ENCODE measurements at regions not wholly inside any gene's neighbourhood (a gene's known extent, or its start where the extent isn't known, plus 50 kb on each side); places are given as distances from the start of the nearest gene placed in this dataset.

- TF ChIP-seq POLR2AphosphoS5 (IDR thresholded peaks at IDR 0.05) (no peak), EP300 (IDR thresholded peaks at IDR 0.05) (no peak), POLR2A (IDR thresholded peaks at IDR 0.05) (no peak)
- TF ChIP-seq, protein P1, sequence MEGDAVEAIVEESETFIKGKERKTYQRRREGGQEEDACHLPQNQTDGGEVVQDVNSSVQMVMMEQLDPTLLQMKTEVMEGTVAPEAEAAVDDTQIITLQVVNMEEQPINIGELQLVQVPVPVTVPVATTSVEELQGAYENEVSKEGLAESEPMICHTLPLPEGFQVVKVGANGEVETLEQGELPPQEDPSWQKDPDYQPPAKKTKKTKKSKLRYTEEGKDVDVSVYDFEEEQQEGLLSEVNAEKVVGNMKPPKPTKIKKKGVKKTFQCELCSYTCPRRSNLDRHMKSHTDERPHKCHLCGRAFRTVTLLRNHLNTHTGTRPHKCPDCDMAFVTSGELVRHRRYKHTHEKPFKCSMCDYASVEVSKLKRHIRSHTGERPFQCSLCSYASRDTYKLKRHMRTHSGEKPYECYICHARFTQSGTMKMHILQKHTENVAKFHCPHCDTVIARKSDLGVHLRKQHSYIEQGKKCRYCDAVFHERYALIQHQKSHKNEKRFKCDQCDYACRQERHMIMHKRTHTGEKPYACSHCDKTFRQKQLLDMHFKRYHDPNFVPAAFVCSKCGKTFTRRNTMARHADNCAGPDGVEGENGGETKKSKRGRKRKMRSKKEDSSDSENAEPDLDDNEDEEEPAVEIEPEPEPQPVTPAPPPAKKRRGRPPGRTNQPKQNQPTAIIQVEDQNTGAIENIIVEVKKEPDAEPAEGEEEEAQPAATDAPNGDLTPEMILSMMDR (IDR thresholded peaks at IDR 0.05) = no peak
- Histone ChIP-seq H3K36me3 (no peaks in the 10 kb centered on the region), H3K27ac (no peak overlapping the region), H3K4me1 (no peaks in the 10 kb centered on the region), H3K9me3 (no peaks in the 10 kb centered on the region), H3K4me3 (no peak overlapping the region), H3K27me3 (no peaks in the 10 kb centered on the region)
- no peak for DNase-seq
- intact Hi-C loops (cut with DNase I; ENCODE audit: low total_unique reads) = no loop called here
These were observed 506.3 kb upstream of the RAG2 start for GRCh38 chr11:37104380-37104779.

DNA sequence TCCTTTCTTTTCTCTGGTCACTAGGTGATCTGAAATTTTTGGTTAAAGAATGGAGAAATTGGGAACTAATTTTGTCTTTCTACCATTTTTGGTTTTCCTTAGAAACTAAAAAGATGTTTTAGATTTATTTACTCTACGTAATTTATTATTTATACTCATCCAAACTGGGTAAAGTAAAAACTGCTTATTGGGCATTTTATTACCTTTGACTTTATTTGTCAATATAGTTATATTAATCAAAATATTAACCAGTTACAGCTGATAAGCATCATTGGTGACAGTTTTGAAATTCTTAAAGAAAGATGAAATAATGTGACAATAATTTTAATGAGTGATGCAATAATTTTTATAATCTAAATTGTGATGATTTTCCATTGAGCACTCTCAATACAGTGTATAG is 502.0 kb upstream of the RAG2 start:
- H3K4me3 ChIP-seq = no peak overlapping the region
- no peaks in the 10 kb centered on the region for H3K9me3 ChIP-seq
- DNase-seq = no peak
- WGBS, 5 donors = 84 to 92% (median 92%) methylated on average over 1 of the region's 1 CpG
- H3K4me1 ChIP-seq = no peaks in the 10 kb centered on the region
- no peaks in the 10 kb centered on the region for H3K36me3 ChIP-seq
- no peak overlapping the region for H3K27ac ChIP-seq
- intact Hi-C loops (cut with DNase I; ENCODE audit: low total_unique reads) = no loop called here
- no peaks in the 10 kb centered on the region for H3K27me3 ChIP-seq
- TF ChIP-seq EP300 (IDR thresholded peaks at IDR 0.05) (no peak), POLR2AphosphoS5 (IDR thresholded peaks at IDR 0.05) (no peak), POLR2A (IDR thresholded peaks at IDR 0.05) (no peak)
- TF ChIP-seq, protein P1 (IDR thresholded peaks at IDR 0.05) = no peak

GRCh38 chr11:37092487-37092886 is 494.5 kb upstream of the RAG2 start:
- Histone ChIP-seq H3K4me1 (no peaks in the 10 kb centered on the region), H3K27me3 (no peaks in the 10 kb centered on the region), H3K9me3 (no peaks in the 10 kb centered on the region), H3K27ac (no peak overlapping the region), H3K36me3 (no peaks in the 10 kb centered on the region), H3K4me3 (no peak overlapping the region)
- DNase-seq = no peak
- WGBS, 5 donors = 73 to 84% (median 78%) methylated on average over 2 of the region's 2 CpGs
- intact Hi-C loops (cut with DNase I; ENCODE audit: low total_unique reads) = no loop called here
- TF ChIP-seq POLR2A (IDR thresholded peaks at IDR 0.05) (no peak), EP300 (IDR thresholded peaks at IDR 0.05) (no peak), POLR2AphosphoS5 (IDR thresholded peaks at IDR 0.05) (no peak)
- TF ChIP-seq, protein P1 (IDR thresholded peaks at IDR 0.05) = no peak

DNA sequence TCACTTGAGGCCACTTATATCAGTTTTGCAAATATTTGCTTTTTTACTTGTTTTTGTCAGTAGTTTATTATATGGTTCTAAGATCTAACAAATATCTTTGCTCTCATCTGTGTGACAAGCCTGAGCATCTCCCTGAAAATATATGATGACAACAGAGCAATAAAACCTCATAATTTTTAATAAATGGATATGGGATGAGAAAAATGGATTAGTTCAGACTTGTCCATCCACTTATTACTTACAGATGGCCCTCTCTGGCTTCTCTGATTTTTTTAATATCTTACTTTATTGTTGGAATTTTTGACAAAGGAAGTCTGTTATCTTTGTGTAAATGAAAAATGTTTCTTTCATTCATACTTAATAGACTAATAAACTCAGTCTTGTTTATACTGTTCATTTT is 491.4 kb upstream of the RAG2 start:
- DNase-seq = no peak
- no peak for TF ChIP-seq EP300 (IDR thresholded peaks at IDR 0.05)
- no peak for TF ChIP-seq POLR2AphosphoS5 (IDR thresholded peaks at IDR 0.05)
- TF ChIP-seq, protein P1 (IDR thresholded peaks at IDR 0.05) = no peak
- TF ChIP-seq POLR2A (IDR thresholded peaks at IDR 0.05) = no peak
- Histone ChIP-seq H3K27ac (no peak overlapping the region), H3K27me3 (no peaks in the 10 kb centered on the region), H3K36me3 (no peaks in the 10 kb centered on the region), H3K4me1 (no peaks in the 10 kb centered on the region), H3K9me3 (no peaks in the 10 kb centered on the region), H3K4me3 (no peak overlapping the region)
- intact Hi-C loops (cut with DNase I; ENCODE audit: low total_unique reads) = no loop called here

DNA sequence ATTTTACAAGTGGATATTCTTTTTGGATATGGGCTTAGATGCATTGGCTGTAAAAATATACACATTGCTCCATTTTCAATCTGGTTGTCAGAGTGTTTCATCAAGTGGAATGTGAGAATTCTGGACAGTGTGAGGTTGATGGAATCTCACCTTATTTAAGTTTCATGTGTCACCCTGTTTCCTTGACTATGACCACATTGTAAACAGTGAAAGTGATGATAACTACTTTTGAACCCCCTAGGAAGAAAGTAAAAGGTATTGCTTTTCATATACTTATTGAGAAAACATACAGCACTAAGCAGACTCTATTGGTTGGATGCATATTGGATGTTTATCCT is 490.5 kb upstream of the RAG2 start:
- intact Hi-C loops (cut with DNase I; ENCODE audit: low total_unique reads) = no loop called here
- Histone ChIP-seq H3K36me3 (no peaks in the 10 kb centered on the region), H3K27ac (no peak overlapping the region), H3K9me3 (no peaks in the 10 kb centered on the region), H3K4me1 (no peaks in the 10 kb centered on the region), H3K4me3 (no peak overlapping the region), H3K27me3 (no peaks in the 10 kb centered on the region)
- DNase-seq = no peak
- TF ChIP-seq EP300 (IDR thresholded peaks at IDR 0.05) (no peak), POLR2A (IDR thresholded peaks at IDR 0.05) (no peak), POLR2AphosphoS5 (IDR thresholded peaks at IDR 0.05) (no peak)
- TF ChIP-seq, protein P1 (IDR thresholded peaks at IDR 0.05) = no peak

All from stomach (tissue), 8 donors.